Immature natural killer cell (primary cell): ENCODE measurements at regions not wholly inside any gene's neighbourhood (a gene's known extent, or its start where the extent isn't known, plus 50 kb on each side); places are given as distances from the start of the nearest gene placed in this dataset.
A peak's percentile ranks its signal among the peaks of the same experiment; 100 is the strongest.

Source experiments
- DNase-seq, 3 donors: peaks; one replicate each; pipeline ENCODE4 v3.0.0; 2022; ENCODE audit warnings: mixed read lengths in 1 of 3
- H3K27ac Mint-ChIP-seq, 6 donors: one replicate each; pipeline ENCODE4 v1.8.0; 2020; ENCODE audit warnings: mixed read lengths in 6 of 6, mild to moderate bottlenecking in 5 of 6, inconsistent platforms in 4 of 6, moderate library complexity in 3 of 6
- H3K27me3 Mint-ChIP-seq, 3 donors: one replicate each; pipeline ENCODE4 v1.8.0; 2020 to 2021; ENCODE audit warnings: low read depth in 3 of 3, mild to moderate bottlenecking in 3 of 3, mixed read lengths in 3 of 3, moderate library complexity in 3 of 3, inconsistent platforms in 1 of 3
- H3K36me3 Mint-ChIP-seq, 3 donors: one replicate each; pipeline ENCODE4 v1.8.0; 2020; ENCODE audit warnings: mixed read lengths in 3 of 3, inconsistent platforms in 2 of 3, mild to moderate bottlenecking in 2 of 3
- H3K4me1 Mint-ChIP-seq, 2 donors: one replicate each; pipeline ENCODE4 v1.8.0; 2020; ENCODE audit warnings: inconsistent platforms in 2 of 2, mild to moderate bottlenecking in 2 of 2, mixed read lengths in 2 of 2, moderate library complexity in 1 of 2
- H3K4me3 Mint-ChIP-seq, 5 donors: one replicate each; pipeline ENCODE4 v1.8.0; 2020; ENCODE audit warnings: mild to moderate bottlenecking in 5 of 5, mixed read lengths in 5 of 5, inconsistent platforms in 3 of 5, moderate library complexity in 3 of 5
- H3K9me3 Mint-ChIP-seq, 6 donors: one replicate each; pipeline ENCODE4 v1.8.0; 2020; ENCODE audit warnings: mild to moderate bottlenecking in 6 of 6, mixed read lengths in 6 of 6, inconsistent platforms in 4 of 6, moderate library complexity in 3 of 6

- no peaks in the 10 kb centered on the region for H3K4me1 Mint-ChIP-seq
- peaks cover 0 to 17% (median 5%) of the 10 kb centered on the region in 3 donors for H3K27me3 Mint-ChIP-seq
- H3K4me3 Mint-ChIP-seq: no peak overlapping the region
- no peaks in the 10 kb centered on the region for H3K9me3 Mint-ChIP-seq
- H3K27ac Mint-ChIP-seq: no peak overlapping the region
- no peaks in the 10 kb centered on the region for H3K36me3 Mint-ChIP-seq
- no peak for DNase-seq
Measured at GRCh38 chr1:34612091-34612827, 142.6 kb upstream of the GJB5 start.

- H3K4me3 Mint-ChIP-seq: no peak overlapping the region
- DNase-seq: no peak
- no peak overlapping the region for H3K27ac Mint-ChIP-seq
- H3K4me1 Mint-ChIP-seq: no peaks in the 10 kb centered on the region
- H3K27me3 Mint-ChIP-seq: peaks cover 2 to 7% (median 4%) of the 10 kb centered on the region in 3 donors
- no peaks in the 10 kb centered on the region for H3K36me3 Mint-ChIP-seq
- no peaks in the 10 kb centered on the region for H3K9me3 Mint-ChIP-seq
Measured at GRCh38 chr1:34617321-34618118, 137.3 kb upstream of the GJB5 start.

GRCh38 chr1:34618381-34618780, 136.5 kb upstream of the GJB5 start:
- Mint-ChIP-seq H3K27ac (no peak overlapping the region), H3K4me1 (no peaks in the 10 kb centered on the region)

GRCh38 chr1:34619256-34619655, 135.6 kb upstream of the GJB5 start:
- Mint-ChIP-seq H3K9me3 (no peaks in the 10 kb centered on the region), H3K36me3 (no peaks in the 10 kb centered on the region), H3K4me1 (no peaks in the 10 kb centered on the region), H3K27me3 (peaks cover 2 to 10% (median 4%) of the 10 kb centered on the region in 3 donors), H3K4me3 (no peak overlapping the region), H3K27ac (no peak overlapping the region)
- no peak for DNase-seq

More at GRCh38 chr1:34618381-34618780, 136.5 kb upstream of the GJB5 start:
- H3K36me3 Mint-ChIP-seq: no peaks in the 10 kb centered on the region
- DNase-seq: no peak
- H3K27me3 Mint-ChIP-seq: peaks cover 2 to 7% (median 4%) of the 10 kb centered on the region in 3 donors
- no peak overlapping the region for H3K4me3 Mint-ChIP-seq
- no peaks in the 10 kb centered on the region for H3K9me3 Mint-ChIP-seq

- peaks cover 5 to 9% of the 10 kb centered on the region in 2 donors for H3K4me1 Mint-ChIP-seq
- no peak overlapping the region for H3K27ac Mint-ChIP-seq
- H3K36me3 Mint-ChIP-seq: no peaks in the 10 kb centered on the region
- DNase-seq: no peak
- H3K27me3 Mint-ChIP-seq: peaks cover 0 to 11% (median 4%) of the 10 kb centered on the region in 3 donors
- H3K9me3 Mint-ChIP-seq: no peaks in the 10 kb centered on the region
- H3K4me3 Mint-ChIP-seq: no peak overlapping the region
Measured at GRCh38 chr1:34621916-34622315, 132.9 kb upstream of the GJB5 start.

GRCh38 chr1:34625521-34626015, 129.3 kb upstream of the GJB5 start:
- Mint-ChIP-seq H3K4me3 (peak overlapping the region in 4 of 5 donors; percentile 15 to 50 (median 34)), H3K36me3 (no peaks in the 10 kb centered on the region), H3K27me3 (peaks cover 0 to 8% (median 7%) of the 10 kb centered on the region in 3 donors), H3K4me1 (peaks cover 5 to 16% of the 10 kb centered on the region in 2 donors), H3K27ac (no peak overlapping the region), H3K9me3 (no peaks in the 10 kb centered on the region)
- DNase-seq: no peak

GRCh38 chr1:34627465-34628240, 127.2 kb upstream of the GJB5 start:
- no peaks in the 10 kb centered on the region for H3K9me3 Mint-ChIP-seq
- DNase-seq: no peak
- no peaks in the 10 kb centered on the region for H3K36me3 Mint-ChIP-seq
- no peak overlapping the region for H3K27ac Mint-ChIP-seq
- H3K4me1 Mint-ChIP-seq: peaks cover 5 to 16% of the 10 kb centered on the region in 2 donors
- no peak overlapping the region for H3K4me3 Mint-ChIP-seq
- H3K27me3 Mint-ChIP-seq: peaks cover 0 to 6% (median 6%) of the 10 kb centered on the region in 3 donors

- H3K4me1 Mint-ChIP-seq: peaks cover 0 to 8% of the 10 kb centered on the region in 2 donors
- no peak for DNase-seq
- no peak overlapping the region for H3K4me3 Mint-ChIP-seq
- no peaks in the 10 kb centered on the region for H3K9me3 Mint-ChIP-seq
- no peak overlapping the region for H3K27ac Mint-ChIP-seq
- H3K27me3 Mint-ChIP-seq: peaks cover 0 to 9% (median 0%) of the 10 kb centered on the region in 3 donors
- no peaks in the 10 kb centered on the region for H3K36me3 Mint-ChIP-seq
Measured at GRCh38 chr1:34631126-34631525, 123.7 kb upstream of the GJB5 start.

- Mint-ChIP-seq H3K27me3 (peaks cover 4 to 9% (median 9%) of the 10 kb centered on the region in 3 donors), H3K9me3 (no peaks in the 10 kb centered on the region), H3K4me3 (no peak overlapping the region), H3K4me1 (no peaks in the 10 kb centered on the region), H3K27ac (no peak overlapping the region), H3K36me3 (no peaks in the 10 kb centered on the region)
- DNase-seq: no peak
Measured at GRCh38 chr1:34639701-34640100, 115.1 kb upstream of the GJB5 start.

- H3K9me3 Mint-ChIP-seq: no peaks in the 10 kb centered on the region
- H3K36me3 Mint-ChIP-seq: no peaks in the 10 kb centered on the region
- no peak overlapping the region for H3K4me3 Mint-ChIP-seq
- no peak overlapping the region for H3K27ac Mint-ChIP-seq
- H3K27me3 Mint-ChIP-seq: peaks cover 4 to 11% (median 9%) of the 10 kb centered on the region in 3 donors
- DNase-seq: no peak
- no peaks in the 10 kb centered on the region for H3K4me1 Mint-ChIP-seq
Measured at GRCh38 chr1:34640654-34641401, 114.0 kb upstream of the GJB5 start.

GRCh38 chr1:34642679-34643078, 112.2 kb upstream of the GJB5 start:
- H3K9me3 Mint-ChIP-seq: no peaks in the 10 kb centered on the region
- no peak overlapping the region for H3K27ac Mint-ChIP-seq
- H3K36me3 Mint-ChIP-seq: no peaks in the 10 kb centered on the region
- H3K4me1 Mint-ChIP-seq: no peaks in the 10 kb centered on the region
- no peak for DNase-seq
- H3K27me3 Mint-ChIP-seq: peaks cover 4 to 7% (median 6%) of the 10 kb centered on the region in 3 donors
- no peak overlapping the region for H3K4me3 Mint-ChIP-seq

GRCh38 chr1:34645109-34645688, 109.6 kb upstream of the GJB5 start:
- Mint-ChIP-seq H3K4me1 (no peaks in the 10 kb centered on the region), H3K9me3 (no peaks in the 10 kb centered on the region), H3K36me3 (no peaks in the 10 kb centered on the region), H3K27me3 (peaks cover 0 to 7% (median 4%) of the 10 kb centered on the region in 3 donors), H3K4me3 (no peak overlapping the region), H3K27ac (no peak overlapping the region)
- DNase-seq: no peak

- no peaks in the 10 kb centered on the region for H3K36me3 Mint-ChIP-seq
- no peak overlapping the region for H3K4me3 Mint-ChIP-seq
- H3K27ac Mint-ChIP-seq: no peak overlapping the region
- peaks cover 0 to 9% (median 7%) of the 10 kb centered on the region in 3 donors for H3K27me3 Mint-ChIP-seq
- no peaks in the 10 kb centered on the region for H3K9me3 Mint-ChIP-seq
- no peak for DNase-seq
- no peaks in the 10 kb centered on the region for H3K4me1 Mint-ChIP-seq
Measured at GRCh38 chr1:34645919-34646318, 108.9 kb upstream of the GJB5 start.
